Erythroblast (primary cell): ENCODE measurements at regions not wholly inside any gene's neighbourhood (a gene's known extent, or its start where the extent isn't known, plus 50 kb on each side); places are given as distances from the start of the nearest gene placed in this dataset.

ENCODE experiments used
- GATA1 ChIP-seq: IDR thresholded peaks from 2 replicates; pipeline ENCODE4 v1.6.1; 2011; ENCODE audit warnings: low read depth, mild to moderate bottlenecking, control low read depth, low read length, moderate library complexity
- POLR2A ChIP-seq: IDR thresholded peaks from 2 replicates; pipeline ENCODE4 v1.6.1; 2011; ENCODE audit warnings: mild to moderate bottlenecking, low read length

GRCh38 chr2:161030260-161031063 lies 129.8 kb upstream of the TANK start:
- TF ChIP-seq POLR2A, result no peak
- no peak for TF ChIP-seq GATA1
